Ectodermal cell (in vitro differentiated cells): ENCODE measurements at regions not wholly inside any gene's neighbourhood (a gene's known extent, or its start where the extent isn't known, plus 50 kb on each side); places are given as distances from the start of the nearest gene placed in this dataset.

Experiments
- H3K27ac ChIP-seq: 2 replicates; pipeline ENCODE4 v1.7.0; 2013; ENCODE audit warnings: mild to moderate bottlenecking, low read depth, low read length; ENCODE audit not compliant: insufficient read depth, poor library complexity, severe bottlenecking
- H3K27me3 ChIP-seq: 2 replicates; pipeline ENCODE4 v1.7.0; 2013; ENCODE audit warnings: mild to moderate bottlenecking, low read length; ENCODE audit not compliant: insufficient read depth, control insufficient read depth, poor library complexity, severe bottlenecking
- H3K36me3 ChIP-seq: one replicate; pipeline ENCODE4 v1.7.0; 2013; ENCODE audit warnings: low read length; ENCODE audit not compliant: control insufficient read depth, insufficient read depth
- H3K4me1 ChIP-seq: one replicate; pipeline ENCODE4 v1.7.0; 2013; ENCODE audit warnings: low read length; ENCODE audit not compliant: control insufficient read depth, insufficient read depth
- H3K4me3 ChIP-seq: 2 replicates; pipeline ENCODE4 v1.7.0; 2013; ENCODE audit warnings: low read depth, low read length, control low read depth; ENCODE audit not compliant: insufficient read depth
- H3K9me3 ChIP-seq: 2 replicates; pipeline ENCODE4 v1.7.0; 2013; ENCODE audit warnings: mild to moderate bottlenecking, low read length, moderate library complexity; ENCODE audit not compliant: control insufficient read depth
- WGBS, 2 experiments: methylation state at CpG; one replicate each; pipeline ENCODE4 v1.1.7; 2013; ENCODE audit warnings: missing lambda C conversion rate in 2 of 2; 5-methylcytosine and 5-hydroxymethylcytosine counted together

GRCh38 chr12:45547822-45548221 is 181.7 kb upstream of the ARID2 start:
- no peaks in the 10 kb centered on the region for H3K4me1 ChIP-seq
- WGBS, 2 experiments, result 78 to 100% methylated on average over 1 of the region's 1 CpG
- no peaks in the 10 kb centered on the region for H3K27me3 ChIP-seq
- H3K36me3 ChIP-seq, result no peaks in the 10 kb centered on the region
- no peak overlapping the region for H3K4me3 ChIP-seq
- H3K9me3 ChIP-seq, result no peaks in the 10 kb centered on the region
- no peak overlapping the region for H3K27ac ChIP-seq

DNA sequence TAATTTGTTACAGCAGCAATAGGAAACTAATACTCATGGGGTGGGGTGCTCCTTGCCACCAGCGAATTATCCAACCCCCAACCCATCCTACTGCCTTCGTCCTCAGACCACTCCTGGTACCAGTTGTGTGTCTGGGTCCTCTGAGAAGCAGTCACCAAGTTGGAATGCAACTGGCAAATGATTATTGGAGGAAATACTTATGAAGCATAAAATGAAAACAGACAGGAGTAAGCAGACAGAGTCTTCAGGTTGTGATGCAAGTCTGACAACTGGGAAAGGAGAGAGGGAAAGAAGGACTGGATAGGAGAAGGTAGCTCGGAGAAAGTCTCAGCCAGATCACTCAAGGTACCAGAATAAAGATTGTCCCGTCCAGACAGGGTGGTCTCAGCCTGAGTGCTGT is 181.1 kb upstream of the ARID2 start:
- Histone ChIP-seq H3K4me3 (no peak overlapping the region), H3K4me1 (no peaks in the 10 kb centered on the region), H3K36me3 (no peaks in the 10 kb centered on the region), H3K27me3 (no peaks in the 10 kb centered on the region), H3K9me3 (no peaks in the 10 kb centered on the region), H3K27ac (no peak overlapping the region)
- 80 to 89% methylated on average over 4 of the region's 4 CpGs for WGBS, 2 experiments

- no peaks in the 10 kb centered on the region for H3K9me3 ChIP-seq
- no peaks in the 10 kb centered on the region for H3K36me3 ChIP-seq
- H3K4me3 ChIP-seq, result no peak overlapping the region
- no peak overlapping the region for H3K27ac ChIP-seq
- 82 to 91% methylated on average over 4 of the region's 4 CpGs for WGBS, 2 experiments
- H3K27me3 ChIP-seq, result no peaks in the 10 kb centered on the region
- H3K4me1 ChIP-seq, result no peaks in the 10 kb centered on the region
Measured at GRCh38 chr12:45549337-45549902, 180.1 kb upstream of the ARID2 start.

DNA sequence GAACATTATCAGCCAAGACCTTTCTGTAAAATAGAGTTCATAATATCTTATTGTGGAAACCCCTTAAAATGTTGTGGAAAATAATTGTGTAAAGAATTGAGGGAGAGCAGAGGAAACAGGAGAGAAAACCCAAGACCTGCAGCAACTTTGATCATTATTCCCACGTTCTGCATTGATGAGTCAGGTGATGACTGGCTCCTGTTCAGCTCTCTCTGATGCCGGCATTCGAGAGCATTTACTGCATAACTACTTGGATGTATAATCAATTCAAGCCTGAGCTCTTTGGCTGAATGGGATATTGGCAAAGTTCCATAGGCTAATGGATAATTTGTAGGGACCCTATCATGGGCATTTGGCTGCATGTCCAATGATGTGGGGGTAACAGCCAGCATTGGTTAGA is 176.3 kb upstream of the ARID2 start:
- Histone ChIP-seq H3K4me3 (no peak overlapping the region), H3K9me3 (no peaks in the 10 kb centered on the region), H3K4me1 (no peaks in the 10 kb centered on the region), H3K36me3 (no peaks in the 10 kb centered on the region), H3K27ac (no peak overlapping the region), H3K27me3 (no peaks in the 10 kb centered on the region)
- WGBS, 2 experiments, result 89 to 96% methylated on average over 3 of the region's 3 CpGs

DNA sequence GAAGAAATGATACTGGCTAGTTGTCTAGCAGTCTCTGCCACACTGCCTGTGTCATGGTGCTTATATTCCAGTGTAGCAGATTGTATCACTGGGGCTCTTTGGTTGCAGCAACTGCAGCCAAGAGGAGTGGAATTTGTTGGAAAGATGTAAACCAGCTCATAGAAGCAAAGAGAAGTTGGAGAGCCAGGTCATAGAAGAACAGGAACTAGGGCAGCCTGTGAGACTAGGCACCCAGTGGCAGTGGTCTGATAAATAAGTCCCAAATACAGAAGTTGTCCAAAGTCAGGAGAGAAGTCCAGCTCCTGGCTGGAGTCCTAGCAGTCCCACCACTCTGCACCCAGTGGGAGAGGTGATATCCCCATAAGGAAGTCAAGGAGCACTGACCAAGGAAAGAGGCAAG is 172.5 kb upstream of the ARID2 start:
- Histone ChIP-seq H3K9me3 (no peaks in the 10 kb centered on the region), H3K27ac (no peak overlapping the region), H3K4me1 (no peaks in the 10 kb centered on the region), H3K36me3 (no peaks in the 10 kb centered on the region), H3K27me3 (no peaks in the 10 kb centered on the region), H3K4me3 (no peak overlapping the region)

GRCh38 chr12:45558353-45558752 is 171.2 kb upstream of the ARID2 start:
- Histone ChIP-seq H3K9me3 (no peaks in the 10 kb centered on the region), H3K4me1 (no peaks in the 10 kb centered on the region), H3K36me3 (no peaks in the 10 kb centered on the region), H3K27ac (no peak overlapping the region), H3K4me3 (no peak overlapping the region), H3K27me3 (no peaks in the 10 kb centered on the region)
- WGBS, 2 experiments, result 88 to 89% methylated on average over 4 of the region's 4 CpGs

GRCh38 chr12:45559537-45559936 is 170.0 kb upstream of the ARID2 start:
- H3K27me3 ChIP-seq, result no peaks in the 10 kb centered on the region
- no peak overlapping the region for H3K27ac ChIP-seq
- no peaks in the 10 kb centered on the region for H3K9me3 ChIP-seq
- H3K36me3 ChIP-seq, result no peaks in the 10 kb centered on the region
- no peaks in the 10 kb centered on the region for H3K4me1 ChIP-seq
- WGBS, 2 experiments, result 87 to 93% methylated on average over 3 of the region's 3 CpGs
- no peak overlapping the region for H3K4me3 ChIP-seq

- H3K27ac ChIP-seq, result no peak overlapping the region
- no peaks in the 10 kb centered on the region for H3K4me1 ChIP-seq
- no peaks in the 10 kb centered on the region for H3K9me3 ChIP-seq
- H3K36me3 ChIP-seq, result no peaks in the 10 kb centered on the region
- no peak overlapping the region for H3K4me3 ChIP-seq
- 92 to 94% methylated on average over 4 of the region's 4 CpGs for WGBS, 2 experiments
- H3K27me3 ChIP-seq, result no peaks in the 10 kb centered on the region
Measured at GRCh38 chr12:45560689-45561088, 168.8 kb upstream of the ARID2 start.

DNA sequence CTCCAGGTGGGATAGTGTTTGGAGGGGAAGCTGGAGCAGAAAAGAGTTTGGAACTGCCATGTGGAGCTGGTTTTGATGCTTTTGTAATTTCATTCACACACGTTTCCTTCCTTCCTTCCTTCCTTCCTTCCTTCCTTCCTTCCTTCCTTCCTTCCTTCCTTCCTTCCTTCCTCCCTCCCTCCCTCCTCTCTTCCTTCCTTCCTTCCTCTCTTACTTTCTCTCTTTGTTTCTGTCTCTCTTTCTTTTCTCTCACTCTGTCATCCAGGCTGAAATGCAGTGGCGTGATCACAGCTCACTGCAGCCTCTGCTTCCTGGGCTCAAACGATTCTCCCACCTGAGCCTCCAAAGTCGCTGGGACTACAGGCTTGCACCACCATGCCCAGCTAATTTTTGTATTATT is 168.0 kb upstream of the ARID2 start:
- Histone ChIP-seq H3K4me3 (no peak overlapping the region), H3K27me3 (no peaks in the 10 kb centered on the region), H3K9me3 (no peaks in the 10 kb centered on the region), H3K27ac (no peak overlapping the region), H3K36me3 (no peaks in the 10 kb centered on the region), H3K4me1 (no peaks in the 10 kb centered on the region)
- 86 to 91% methylated on average over 4 of the region's 4 CpGs for WGBS, 2 experiments

DNA sequence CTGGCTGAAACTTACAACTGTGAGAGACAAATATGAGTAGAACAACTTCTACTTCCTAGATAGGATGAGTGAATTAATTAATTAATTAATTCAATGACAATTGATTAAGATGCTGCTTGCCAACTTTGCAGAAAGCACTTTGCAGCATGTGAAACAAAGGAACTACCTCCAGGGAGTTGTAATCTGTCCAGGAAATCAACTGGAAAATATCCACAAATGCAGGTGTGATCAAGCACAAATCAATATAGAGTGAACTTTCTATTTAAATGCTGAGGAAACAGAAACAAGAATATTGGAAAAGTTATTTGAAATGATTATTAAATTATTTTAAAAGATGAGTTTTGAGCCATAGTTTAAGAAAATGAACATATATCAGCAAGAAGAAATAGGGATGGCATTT is 163.9 kb upstream of the ARID2 start:
- Histone ChIP-seq H3K9me3 (no peaks in the 10 kb centered on the region), H3K27me3 (no peaks in the 10 kb centered on the region), H3K27ac (no peak overlapping the region), H3K36me3 (no peaks in the 10 kb centered on the region), H3K4me1 (no peaks in the 10 kb centered on the region), H3K4me3 (no peak overlapping the region)

DNA sequence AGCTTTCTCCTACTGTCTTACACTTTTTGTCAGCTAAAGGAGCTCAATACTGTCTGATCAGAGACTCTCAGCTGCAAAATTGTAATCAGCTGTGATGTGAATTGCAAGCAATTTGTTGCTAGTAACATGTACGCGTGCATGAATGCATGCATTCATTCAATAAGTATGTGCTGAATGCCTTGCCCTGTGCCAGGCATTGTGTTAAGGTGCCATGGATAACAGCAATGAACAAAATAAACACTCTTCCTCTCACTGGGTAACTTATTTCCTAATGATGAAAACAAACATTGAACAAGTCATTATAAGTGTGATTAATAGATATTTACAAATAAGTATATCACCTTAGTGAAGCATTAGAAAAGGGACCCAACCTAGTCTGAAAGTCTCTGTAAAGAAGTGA is 163.2 kb upstream of the ARID2 start:
- Histone ChIP-seq H3K4me1 (no peaks in the 10 kb centered on the region), H3K36me3 (no peaks in the 10 kb centered on the region), H3K27ac (no peak overlapping the region), H3K27me3 (no peaks in the 10 kb centered on the region), H3K9me3 (no peaks in the 10 kb centered on the region), H3K4me3 (no peak overlapping the region)
- WGBS, 2 experiments, result 91 to 93% methylated on average over 2 of the region's 2 CpGs
